IPS-20b (cell line): ENCODE measurements at regions not wholly inside any gene's neighbourhood (a gene's known extent, or its start where the extent isn't known, plus 50 kb on each side); places are given as distances from the start of the nearest gene placed in this dataset.

ENCODE experiments used
- H3K27ac ChIP-seq: one replicate; pipeline ENCODE4 v1.5.1; 2013; ENCODE audit warnings: low read length
- H3K27me3 ChIP-seq: 2 replicates; pipeline ENCODE4 v1.6.1; 2013; ENCODE audit warnings: mild to moderate bottlenecking, low read length, inconsistent platforms; ENCODE audit not compliant: insufficient read depth
- H3K36me3 ChIP-seq: 2 replicates; pipeline ENCODE4 v1.6.1; 2013; ENCODE audit warnings: low read depth, mild to moderate bottlenecking, inconsistent platforms, low read length, moderate library complexity; ENCODE audit not compliant: insufficient read depth
- H3K4me1 ChIP-seq: 2 replicates; pipeline ENCODE4 v1.6.1; 2013; ENCODE audit warnings: mild to moderate bottlenecking, control low read depth, inconsistent platforms, low read length, moderate library complexity; ENCODE audit not compliant: insufficient read depth
- H3K4me3 ChIP-seq: 2 replicates; pipeline ENCODE4 v1.5.1; 2013; ENCODE audit warnings: mild to moderate bottlenecking, low read length, inconsistent platforms
- H3K9ac ChIP-seq: 2 replicates; pipeline ENCODE4 v1.6.1; 2013; ENCODE audit warnings: low read depth, mild to moderate bottlenecking, inconsistent platforms, low read length, moderate library complexity
- H3K9me3 ChIP-seq: 2 replicates; pipeline ENCODE4 v1.6.1; 2013; ENCODE audit warnings: mild to moderate bottlenecking, low read depth, low read length, inconsistent platforms; ENCODE audit not compliant: insufficient read depth

DNA sequence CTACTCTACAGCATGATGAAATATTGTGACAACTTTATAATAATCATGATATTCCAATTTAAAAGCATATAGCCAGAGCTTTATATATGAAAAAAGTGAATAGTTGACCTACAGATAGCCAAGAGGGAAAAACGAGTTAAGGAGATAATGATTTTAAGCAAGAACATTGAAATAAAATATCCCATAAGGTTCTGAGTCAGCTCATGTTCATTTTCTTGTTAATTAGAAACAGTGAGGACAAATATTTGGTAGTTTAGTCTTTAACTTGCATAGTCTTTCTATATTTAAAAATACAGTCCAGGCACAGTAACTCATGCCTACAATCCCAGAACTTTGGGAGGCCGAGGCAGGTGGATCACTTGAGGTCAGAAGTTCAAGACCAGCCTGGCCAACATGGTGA is 55.8 kb upstream of the CDH6 start:
- no peak overlapping the region for H3K4me3 ChIP-seq
- H3K9me3 ChIP-seq, result no peaks in the 10 kb centered on the region
- no peaks in the 10 kb centered on the region for H3K27me3 ChIP-seq
- no peak overlapping the region for H3K27ac ChIP-seq
- no peaks in the 10 kb centered on the region for H3K4me1 ChIP-seq
- no peak overlapping the region for H3K9ac ChIP-seq
- H3K36me3 ChIP-seq, result no peaks in the 10 kb centered on the region

- Histone ChIP-seq H3K27ac (no peak overlapping the region), H3K36me3 (no peaks in the 10 kb centered on the region), H3K4me1 (no peaks in the 10 kb centered on the region), H3K4me3 (no peak overlapping the region), H3K9ac (no peak overlapping the region), H3K27me3 (no peaks in the 10 kb centered on the region), H3K9me3 (no peaks in the 10 kb centered on the region)
These were observed 57.9 kb upstream of the CDH6 start for GRCh38 chr5:31135542-31135941.

DNA sequence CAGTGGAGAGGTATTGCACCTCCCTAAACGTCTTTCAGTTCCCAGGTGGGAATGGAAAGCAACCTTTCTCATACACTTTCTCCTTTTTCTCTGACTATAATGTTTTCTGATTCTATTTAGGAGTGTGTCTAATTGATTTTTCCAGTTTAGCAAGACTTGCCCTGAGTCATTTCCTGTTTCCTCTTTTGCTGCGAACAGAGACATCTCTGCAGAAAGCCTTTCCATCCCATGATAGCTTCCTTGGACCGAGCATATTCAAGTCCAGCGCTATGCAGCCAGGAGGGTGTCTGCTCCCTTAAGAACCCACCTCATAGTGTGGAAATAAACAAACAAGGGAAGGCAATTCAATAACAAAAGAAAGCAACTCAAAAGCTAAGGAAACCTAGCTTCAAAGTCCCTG is 60.0 kb upstream of the CDH6 start:
- Histone ChIP-seq H3K36me3 (no peaks in the 10 kb centered on the region), H3K27me3 (no peaks in the 10 kb centered on the region), H3K4me1 (no peaks in the 10 kb centered on the region), H3K4me3 (no peak overlapping the region), H3K9me3 (no peaks in the 10 kb centered on the region), H3K9ac (no peak overlapping the region), H3K27ac (no peak overlapping the region)

GRCh38 chr5:31131381-31131891 is 62.0 kb upstream of the CDH6 start:
- Histone ChIP-seq H3K36me3 (no peaks in the 10 kb centered on the region), H3K27me3 (no peaks in the 10 kb centered on the region), H3K27ac (no peak overlapping the region), H3K4me3 (no peak overlapping the region), H3K9me3 (no peaks in the 10 kb centered on the region), H3K9ac (no peak overlapping the region), H3K4me1 (no peaks in the 10 kb centered on the region)

DNA sequence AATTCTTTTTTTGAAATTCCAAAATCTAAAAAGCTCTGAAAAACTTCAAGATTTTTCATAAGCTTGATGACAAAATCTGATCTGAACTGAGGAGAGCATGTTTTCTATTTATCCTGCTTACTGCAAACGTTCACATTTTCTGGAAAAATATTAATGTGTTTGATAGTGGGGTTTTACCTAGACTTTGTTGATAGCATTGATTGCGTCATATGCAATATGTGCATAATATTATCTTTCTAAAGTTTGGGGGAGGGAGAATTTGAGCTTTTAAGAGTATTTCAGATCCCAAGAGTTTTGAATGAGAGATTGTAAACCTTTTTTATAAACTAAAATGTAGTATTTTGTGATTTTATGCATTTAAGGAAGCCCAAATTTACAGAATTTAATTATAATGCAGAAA is 62.8 kb upstream of the CDH6 start:
- no peak overlapping the region for H3K9ac ChIP-seq
- no peaks in the 10 kb centered on the region for H3K36me3 ChIP-seq
- H3K9me3 ChIP-seq, result no peaks in the 10 kb centered on the region
- no peak overlapping the region for H3K27ac ChIP-seq
- H3K4me1 ChIP-seq, result no peaks in the 10 kb centered on the region
- H3K4me3 ChIP-seq, result no peak overlapping the region
- H3K27me3 ChIP-seq, result no peaks in the 10 kb centered on the region

DNA sequence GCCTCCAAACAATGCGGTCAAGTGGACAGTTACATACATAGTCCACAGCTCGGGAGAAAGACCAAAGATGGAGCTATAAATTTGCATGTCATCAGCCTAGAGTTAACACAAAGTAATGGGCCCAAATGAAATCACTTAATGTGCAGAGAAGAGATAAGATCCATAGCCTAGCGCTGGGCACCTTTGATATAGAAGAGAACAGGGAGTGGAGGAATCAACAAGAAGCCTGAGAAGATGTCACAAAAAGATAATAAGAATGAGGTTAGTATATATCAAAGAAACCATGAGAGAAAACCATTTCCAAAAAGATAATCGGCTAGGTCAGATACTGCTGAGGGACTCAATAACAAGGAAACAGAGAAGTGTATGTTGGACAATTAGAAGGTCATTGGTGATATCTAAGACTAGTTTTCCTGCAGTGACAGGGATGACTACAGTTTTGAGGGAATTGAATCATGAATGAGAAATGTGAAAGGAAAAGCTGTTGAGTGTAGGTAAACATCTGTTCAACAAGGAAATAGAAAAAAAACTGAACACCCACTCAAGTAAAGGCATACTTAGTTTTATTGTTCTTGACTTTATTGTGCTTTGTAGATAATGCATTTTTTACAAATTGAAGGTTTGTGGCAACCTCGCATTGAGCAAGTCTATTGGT is 68.7 kb upstream of the CDH6 start:
- H3K36me3 ChIP-seq, result no peaks in the 10 kb centered on the region
- no peak overlapping the region for H3K9ac ChIP-seq
- no peaks in the 10 kb centered on the region for H3K9me3 ChIP-seq
- H3K27me3 ChIP-seq, result no peaks in the 10 kb centered on the region
- no peak overlapping the region for H3K27ac ChIP-seq
- H3K4me3 ChIP-seq, result no peak overlapping the region
- H3K4me1 ChIP-seq, result no peaks in the 10 kb centered on the region

DNA sequence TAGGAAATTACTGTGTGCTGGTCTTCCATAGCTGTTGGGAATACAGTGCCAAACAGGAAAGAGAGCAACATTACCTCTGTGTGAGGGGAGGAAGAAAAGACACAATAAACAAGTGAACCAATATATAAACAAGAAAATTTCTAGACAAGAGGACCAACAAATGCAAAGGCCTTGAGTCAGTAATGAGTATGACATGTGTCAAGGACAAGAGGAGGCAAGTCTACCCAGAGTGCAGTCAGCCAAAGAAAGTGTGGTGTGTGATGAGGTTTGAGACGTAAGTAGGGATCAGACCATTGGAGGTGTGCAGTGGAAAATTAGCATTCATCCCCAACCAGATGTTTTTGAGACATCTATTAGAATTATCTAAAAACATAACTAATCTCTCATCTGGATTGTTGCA is 69.5 kb upstream of the CDH6 start:
- H3K9me3 ChIP-seq, result no peaks in the 10 kb centered on the region
- no peaks in the 10 kb centered on the region for H3K27me3 ChIP-seq
- H3K9ac ChIP-seq, result no peak overlapping the region
- no peaks in the 10 kb centered on the region for H3K4me1 ChIP-seq
- no peaks in the 10 kb centered on the region for H3K36me3 ChIP-seq
- no peak overlapping the region for H3K4me3 ChIP-seq
- no peak overlapping the region for H3K27ac ChIP-seq

- Histone ChIP-seq H3K9ac (no peak overlapping the region), H3K27ac (no peak overlapping the region), H3K4me3 (no peak overlapping the region), H3K27me3 (no peaks in the 10 kb centered on the region), H3K4me1 (no peaks in the 10 kb centered on the region), H3K36me3 (no peaks in the 10 kb centered on the region), H3K9me3 (no peaks in the 10 kb centered on the region)
These were observed 70.2 kb upstream of the CDH6 start for GRCh38 chr5:31122998-31123951.

DNA sequence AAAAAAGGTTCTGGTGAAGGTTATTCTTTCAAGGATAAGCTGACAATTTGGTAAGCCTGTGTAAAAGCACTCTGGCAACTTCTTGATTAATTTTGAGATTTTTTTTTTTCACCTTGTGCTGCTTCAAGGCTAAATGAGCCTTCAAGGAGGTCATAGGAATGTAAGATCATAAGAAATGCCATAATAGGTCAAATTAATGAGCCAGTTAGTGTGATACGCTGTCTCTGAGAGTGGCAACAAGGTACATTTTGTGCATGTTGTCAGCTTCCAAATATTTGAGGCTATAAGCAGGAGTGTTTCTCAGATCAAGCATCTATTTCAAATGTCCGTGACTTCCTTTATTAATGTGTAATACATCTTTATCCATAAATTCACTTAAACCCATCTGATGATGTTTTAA is 72.3 kb upstream of the CDH6 start:
- Histone ChIP-seq H3K4me3 (no peak overlapping the region), H3K27me3 (no peaks in the 10 kb centered on the region), H3K36me3 (no peaks in the 10 kb centered on the region), H3K27ac (no peak overlapping the region), H3K9me3 (no peaks in the 10 kb centered on the region), H3K9ac (no peak overlapping the region), H3K4me1 (no peaks in the 10 kb centered on the region)

DNA sequence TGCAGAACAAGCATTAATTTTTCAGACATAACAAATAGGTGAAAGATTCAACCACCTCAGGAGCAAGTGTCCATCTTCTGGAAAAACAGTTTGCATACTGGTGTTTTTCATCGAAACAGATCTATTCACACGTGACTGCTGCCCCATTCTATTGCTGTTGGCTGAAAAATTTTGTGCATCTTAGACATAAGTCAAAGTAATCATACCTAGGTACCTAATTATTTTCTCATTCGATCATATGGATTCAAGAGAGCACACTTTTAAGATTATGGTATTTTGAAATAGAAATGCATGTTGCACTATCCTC is 72.9 kb upstream of the CDH6 start:
- Histone ChIP-seq H3K4me3 (no peak overlapping the region), H3K9me3 (no peaks in the 10 kb centered on the region), H3K36me3 (no peaks in the 10 kb centered on the region), H3K27me3 (no peaks in the 10 kb centered on the region), H3K9ac (no peak overlapping the region), H3K27ac (no peak overlapping the region), H3K4me1 (no peaks in the 10 kb centered on the region)

DNA sequence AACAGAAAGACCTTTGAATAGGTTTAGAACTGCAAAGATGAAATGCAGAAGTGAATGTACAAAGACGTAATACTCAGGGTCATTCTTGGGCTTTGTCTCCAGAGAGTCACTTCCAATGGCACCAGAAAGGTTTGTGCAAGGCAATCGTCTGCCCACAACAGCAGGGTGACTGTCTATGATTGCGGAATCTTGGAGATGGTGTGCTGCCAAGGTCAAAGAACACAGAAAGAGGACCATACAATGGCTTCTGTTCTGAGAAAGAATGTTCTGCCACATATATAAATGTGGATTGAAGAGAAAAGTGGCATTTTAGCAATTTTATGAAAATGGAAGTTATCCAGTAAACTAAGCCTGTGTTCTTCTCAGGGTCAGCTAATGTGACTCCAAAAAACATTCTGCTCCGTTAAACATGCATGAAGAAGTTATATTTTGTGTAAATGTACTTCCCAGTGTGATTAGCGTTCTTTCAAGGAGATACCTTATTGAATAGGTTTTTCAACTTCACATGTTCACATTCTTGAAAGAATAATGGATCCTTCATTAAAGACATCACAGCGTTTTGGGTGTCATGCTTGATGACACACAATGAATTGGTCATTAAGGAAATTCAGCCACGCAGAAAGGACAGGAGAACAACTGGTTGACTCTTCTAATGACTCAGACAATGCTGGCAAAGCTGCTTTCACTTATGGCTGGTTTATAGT is 73.4 kb upstream of the CDH6 start:
- Histone ChIP-seq H3K9ac (no peak overlapping the region), H3K27ac (no peak overlapping the region), H3K9me3 (no peaks in the 10 kb centered on the region), H3K27me3 (no peaks in the 10 kb centered on the region), H3K4me1 (no peaks in the 10 kb centered on the region), H3K36me3 (no peaks in the 10 kb centered on the region), H3K4me3 (no peak overlapping the region)
